ENCODE measurements at regions not wholly inside any gene's neighbourhood (a gene's known extent, or its start where the extent isn't known, plus 50 kb on each side); places are given as distances from the start of the nearest gene placed in this dataset.

DNA sequence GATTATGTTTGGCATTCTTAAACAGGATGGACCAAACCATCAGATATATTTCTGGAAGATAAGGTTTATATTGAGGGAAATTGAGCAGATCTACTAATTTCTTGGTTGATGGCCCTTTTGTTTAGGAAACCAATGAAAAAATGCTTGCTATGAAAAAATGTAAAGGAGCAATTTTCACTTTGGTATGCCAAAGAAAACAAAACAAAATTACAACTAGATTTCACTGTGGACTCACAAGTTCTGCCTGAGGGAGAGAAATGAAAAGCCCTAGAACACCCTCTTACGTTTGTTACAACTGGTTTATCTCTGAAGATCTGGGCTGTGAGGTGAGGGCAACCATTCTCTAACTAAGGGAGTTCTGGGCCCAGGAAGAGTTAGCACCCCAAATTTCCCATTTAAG lies 122.5 kb upstream of the IL15 start:
- WGBS (ENCODE audit: low lambda C conversion rate): 37% methylated on average over 1 of the region's 1 CpG
- no peaks in the 10 kb centered on the region for H3K36me3 ChIP-seq (replicated peaks in 1 of 2; ENCODE audit: control insufficient read depth in 1 of 2, insufficient read depth in 2 of 2, low read length in 1 of 2)
- no peaks in the 10 kb centered on the region for H3K4me1 ChIP-seq (ENCODE audit: control insufficient read depth in 1 of 2, insufficient read depth in 2 of 2, low read depth in 1 of 2, low read length in 1 of 2)
- DNase-seq: no peak
- H4K20me1 ChIP-seq (ENCODE audit: insufficient read depth): no peaks in the 10 kb centered on the region
- POLR2A ChIA-PET: no interaction called here
- H3K9me2 ChIP-seq: no peaks in the 10 kb centered on the region
- no peaks in the 10 kb centered on the region for H3F3A ChIP-seq (replicated peaks; ENCODE audit: insufficient read depth)
- no peaks in the 10 kb centered on the region for H3K27me3 ChIP-seq (ENCODE audit: insufficient read depth)
- no peaks in the 10 kb centered on the region for H3K9me3 ChIP-seq
- no peak overlapping the region for H3K27ac ChIP-seq (ENCODE audit: low read depth in 2 of 2, low read length in 1 of 2)
- no peaks in the 10 kb centered on the region for H3K79me2 ChIP-seq (ENCODE audit: insufficient read depth)
- CTCF ChIA-PET: no interaction called here
- no peak overlapping the region for H3K4me2 ChIP-seq
- no peak overlapping the region for H2AFZ ChIP-seq (ENCODE audit: low read depth)
- H3K4me3 ChIP-seq (ENCODE audit: low read depth in 2 of 2, low read length in 1 of 2): no peak overlapping the region
- TF ChIP-seq, protein P1, sequence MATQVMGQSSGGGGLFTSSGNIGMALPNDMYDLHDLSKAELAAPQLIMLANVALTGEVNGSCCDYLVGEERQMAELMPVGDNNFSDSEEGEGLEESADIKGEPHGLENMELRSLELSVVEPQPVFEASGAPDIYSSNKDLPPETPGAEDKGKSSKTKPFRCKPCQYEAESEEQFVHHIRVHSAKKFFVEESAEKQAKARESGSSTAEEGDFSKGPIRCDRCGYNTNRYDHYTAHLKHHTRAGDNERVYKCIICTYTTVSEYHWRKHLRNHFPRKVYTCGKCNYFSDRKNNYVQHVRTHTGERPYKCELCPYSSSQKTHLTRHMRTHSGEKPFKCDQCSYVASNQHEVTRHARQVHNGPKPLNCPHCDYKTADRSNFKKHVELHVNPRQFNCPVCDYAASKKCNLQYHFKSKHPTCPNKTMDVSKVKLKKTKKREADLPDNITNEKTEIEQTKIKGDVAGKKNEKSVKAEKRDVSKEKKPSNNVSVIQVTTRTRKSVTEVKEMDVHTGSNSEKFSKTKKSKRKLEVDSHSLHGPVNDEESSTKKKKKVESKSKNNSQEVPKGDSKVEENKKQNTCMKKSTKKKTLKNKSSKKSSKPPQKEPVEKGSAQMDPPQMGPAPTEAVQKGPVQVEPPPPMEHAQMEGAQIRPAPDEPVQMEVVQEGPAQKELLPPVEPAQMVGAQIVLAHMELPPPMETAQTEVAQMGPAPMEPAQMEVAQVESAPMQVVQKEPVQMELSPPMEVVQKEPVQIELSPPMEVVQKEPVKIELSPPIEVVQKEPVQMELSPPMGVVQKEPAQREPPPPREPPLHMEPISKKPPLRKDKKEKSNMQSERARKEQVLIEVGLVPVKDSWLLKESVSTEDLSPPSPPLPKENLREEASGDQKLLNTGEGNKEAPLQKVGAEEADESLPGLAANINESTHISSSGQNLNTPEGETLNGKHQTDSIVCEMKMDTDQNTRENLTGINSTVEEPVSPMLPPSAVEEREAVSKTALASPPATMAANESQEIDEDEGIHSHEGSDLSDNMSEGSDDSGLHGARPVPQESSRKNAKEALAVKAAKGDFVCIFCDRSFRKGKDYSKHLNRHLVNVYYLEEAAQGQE (IDR thresholded peaks at IDR 0.05; ENCODE audit: low read depth, low read length): no peak
- no peak for TF ChIP-seq TCF12 (IDR thresholded peaks at IDR 0.05)
- no peak for TF ChIP-seq JUND (IDR thresholded peaks at IDR 0.05)
- no peak for TF ChIP-seq RXRA (IDR thresholded peaks at IDR 0.05; ENCODE audit: borderline replicate concordance, low read depth)
- no peak for TF ChIP-seq YY1 (IDR thresholded peaks at IDR 0.05; ENCODE audit: low read depth)
- TF ChIP-seq CHD2 (IDR thresholded peaks at IDR 0.05; ENCODE audit: low read length, partially characterized antibody): no peak
- no peak for TF ChIP-seq POLR2AphosphoS5 (IDR thresholded peaks at IDR 0.05; ENCODE audit: low read depth, low read length)
- TF ChIP-seq, protein P2, sequence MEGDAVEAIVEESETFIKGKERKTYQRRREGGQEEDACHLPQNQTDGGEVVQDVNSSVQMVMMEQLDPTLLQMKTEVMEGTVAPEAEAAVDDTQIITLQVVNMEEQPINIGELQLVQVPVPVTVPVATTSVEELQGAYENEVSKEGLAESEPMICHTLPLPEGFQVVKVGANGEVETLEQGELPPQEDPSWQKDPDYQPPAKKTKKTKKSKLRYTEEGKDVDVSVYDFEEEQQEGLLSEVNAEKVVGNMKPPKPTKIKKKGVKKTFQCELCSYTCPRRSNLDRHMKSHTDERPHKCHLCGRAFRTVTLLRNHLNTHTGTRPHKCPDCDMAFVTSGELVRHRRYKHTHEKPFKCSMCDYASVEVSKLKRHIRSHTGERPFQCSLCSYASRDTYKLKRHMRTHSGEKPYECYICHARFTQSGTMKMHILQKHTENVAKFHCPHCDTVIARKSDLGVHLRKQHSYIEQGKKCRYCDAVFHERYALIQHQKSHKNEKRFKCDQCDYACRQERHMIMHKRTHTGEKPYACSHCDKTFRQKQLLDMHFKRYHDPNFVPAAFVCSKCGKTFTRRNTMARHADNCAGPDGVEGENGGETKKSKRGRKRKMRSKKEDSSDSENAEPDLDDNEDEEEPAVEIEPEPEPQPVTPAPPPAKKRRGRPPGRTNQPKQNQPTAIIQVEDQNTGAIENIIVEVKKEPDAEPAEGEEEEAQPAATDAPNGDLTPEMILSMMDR (IDR thresholded peaks at IDR 0.05): no peak
- no peak for TF ChIP-seq TEAD4 (IDR thresholded peaks at IDR 0.05; ENCODE audit: borderline replicate concordance, insufficient read depth)
- no peak for TF ChIP-seq FOXJ3 (CRISPR knock-in tag; IDR thresholded peaks at IDR 0.05)
- no peak for TF ChIP-seq FOXM1 (IDR thresholded peaks at IDR 0.05; ENCODE audit: low read depth)
- no peak for TF ChIP-seq SIN3A (IDR thresholded peaks at IDR 0.05; ENCODE audit: borderline replicate concordance, low read depth, low read length)
- no peak for TF ChIP-seq NFIC (IDR thresholded peaks at IDR 0.05; ENCODE audit: borderline replicate concordance)
- no peak for TF ChIP-seq RAD21 (IDR thresholded peaks at IDR 0.05; ENCODE audit: low read length)
- TF ChIP-seq, protein P3, sequence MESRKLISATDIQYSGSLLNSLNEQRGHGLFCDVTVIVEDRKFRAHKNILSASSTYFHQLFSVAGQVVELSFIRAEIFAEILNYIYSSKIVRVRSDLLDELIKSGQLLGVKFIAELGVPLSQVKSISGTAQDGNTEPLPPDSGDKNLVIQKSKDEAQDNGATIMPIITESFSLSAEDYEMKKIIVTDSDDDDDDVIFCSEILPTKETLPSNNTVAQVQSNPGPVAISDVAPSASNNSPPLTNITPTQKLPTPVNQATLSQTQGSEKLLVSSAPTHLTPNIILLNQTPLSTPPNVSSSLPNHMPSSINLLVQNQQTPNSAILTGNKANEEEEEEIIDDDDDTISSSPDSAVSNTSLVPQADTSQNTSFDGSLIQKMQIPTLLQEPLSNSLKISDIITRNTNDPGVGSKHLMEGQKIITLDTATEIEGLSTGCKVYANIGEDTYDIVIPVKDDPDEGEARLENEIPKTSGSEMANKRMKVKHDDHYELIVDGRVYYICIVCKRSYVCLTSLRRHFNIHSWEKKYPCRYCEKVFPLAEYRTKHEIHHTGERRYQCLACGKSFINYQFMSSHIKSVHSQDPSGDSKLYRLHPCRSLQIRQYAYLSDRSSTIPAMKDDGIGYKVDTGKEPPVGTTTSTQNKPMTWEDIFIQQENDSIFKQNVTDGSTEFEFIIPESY (IDR thresholded peaks at IDR 0.05; ENCODE audit: borderline replicate concordance, low read depth): no peak
- TF ChIP-seq, protein P4, sequence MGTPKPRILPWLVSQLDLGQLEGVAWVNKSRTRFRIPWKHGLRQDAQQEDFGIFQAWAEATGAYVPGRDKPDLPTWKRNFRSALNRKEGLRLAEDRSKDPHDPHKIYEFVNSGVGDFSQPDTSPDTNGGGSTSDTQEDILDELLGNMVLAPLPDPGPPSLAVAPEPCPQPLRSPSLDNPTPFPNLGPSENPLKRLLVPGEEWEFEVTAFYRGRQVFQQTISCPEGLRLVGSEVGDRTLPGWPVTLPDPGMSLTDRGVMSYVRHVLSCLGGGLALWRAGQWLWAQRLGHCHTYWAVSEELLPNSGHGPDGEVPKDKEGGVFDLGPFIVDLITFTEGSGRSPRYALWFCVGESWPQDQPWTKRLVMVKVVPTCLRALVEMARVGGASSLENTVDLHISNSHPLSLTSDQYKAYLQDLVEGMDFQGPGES (IDR thresholded peaks at IDR 0.05; ENCODE audit: low read depth, low read length): no peak
- TF ChIP-seq, protein P5, sequence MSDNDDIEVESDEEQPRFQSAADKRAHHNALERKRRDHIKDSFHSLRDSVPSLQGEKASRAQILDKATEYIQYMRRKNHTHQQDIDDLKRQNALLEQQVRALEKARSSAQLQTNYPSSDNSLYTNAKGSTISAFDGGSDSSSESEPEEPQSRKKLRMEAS (IDR thresholded peaks at IDR 0.05; ENCODE audit: low read depth): no peak
- no peak for TF ChIP-seq RFX5 (IDR thresholded peaks at IDR 0.05; ENCODE audit: low read length)
- H3K9ac ChIP-seq: no peak overlapping the region

Measured in SK-N-SH (cell line).